Skeletal muscle cell (primary cell): ENCODE measurements at regions not wholly inside any gene's neighbourhood (a gene's known extent, or its start where the extent isn't known, plus 50 kb on each side); places are given as distances from the start of the nearest gene placed in this dataset.
"Not testable (repeated sequence)": the region's sequence is repeated elsewhere in the genome, so short reads cannot be mapped to it uniquely, and the experiment has no call there.

Experiments
- DNase-seq: peaks from one replicate; pipeline ENCODE4 v3.0.0-alpha.2; 2010; ENCODE audit warnings: low read depth
- H3K4me3 ChIP-seq: 2 replicates; pipeline ENCODE4 v1.5.1; 2011; ENCODE audit warnings: low read depth, mild to moderate bottlenecking, control low read depth, low read length, moderate library complexity

- no peak for DNase-seq
- H3K4me3 ChIP-seq, result no peak overlapping the region
These were observed 148.5 kb upstream of the WSCD1 start for GRCh38 chr17:5921512-5922282.

- no peak for DNase-seq
- no peak overlapping the region for H3K4me3 ChIP-seq
These were observed 147.7 kb upstream of the WSCD1 start for GRCh38 chr17:5922476-5922875.

- no peak overlapping the region for H3K4me3 ChIP-seq
- DNase-seq, result no peak
These were observed 140.5 kb upstream of the WSCD1 start for GRCh38 chr17:5929721-5930120.

GRCh38 chr17:5930555-5930954 lies 139.6 kb upstream of the WSCD1 start:
- H3K4me3 ChIP-seq, DNase-seq: not testable (repeated sequence)

- no peak overlapping the region for H3K4me3 ChIP-seq
- DNase-seq, result no peak
These were observed 138.6 kb upstream of the WSCD1 start for GRCh38 chr17:5931616-5932015.

GRCh38 chr17:5933430-5933829 lies 136.7 kb upstream of the WSCD1 start:
- no peak overlapping the region for H3K4me3 ChIP-seq
- no peak for DNase-seq

DNA sequence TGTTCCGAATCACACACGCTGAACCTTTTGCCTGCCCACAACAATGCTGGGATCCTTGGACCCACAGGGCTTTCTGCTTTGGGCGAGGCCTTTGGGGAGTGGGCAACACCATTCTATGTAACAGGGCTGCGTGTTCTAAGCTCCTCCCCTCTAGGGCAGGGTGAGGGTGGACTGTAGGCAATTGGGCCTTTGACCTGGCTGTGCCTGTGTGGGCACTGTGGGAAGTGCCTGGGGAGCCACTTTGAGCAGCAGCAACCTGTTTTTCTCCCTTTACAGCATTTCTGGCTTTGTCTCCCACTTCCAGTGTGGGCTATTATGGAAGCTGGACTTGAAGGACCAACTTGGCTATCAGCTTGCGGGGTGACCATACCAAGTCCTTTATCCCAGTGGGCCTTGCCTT lies 128.9 kb upstream of the WSCD1 start:
- H3K4me3 ChIP-seq, result no peak overlapping the region
- no peak for DNase-seq

DNA sequence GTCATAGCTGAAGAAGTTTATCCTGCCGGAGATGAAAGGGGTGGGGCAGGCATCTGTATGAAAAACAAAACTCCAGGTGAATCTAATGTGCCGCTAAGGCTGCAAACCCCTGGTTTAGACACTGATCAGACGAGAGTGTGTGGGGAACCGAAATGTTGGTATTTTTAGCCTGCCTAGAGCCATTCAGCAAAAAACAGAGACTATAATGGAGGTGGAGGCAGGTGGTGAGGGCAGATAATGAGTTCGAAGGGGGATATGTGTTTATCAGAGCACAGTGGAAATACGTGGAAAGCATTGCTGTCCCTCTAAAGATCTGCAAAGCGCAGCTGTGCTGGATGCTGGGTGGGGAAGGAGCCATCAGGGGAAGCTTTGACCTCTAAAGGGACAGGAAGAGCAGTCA lies 127.5 kb upstream of the WSCD1 start:
- H3K4me3 ChIP-seq, result no peak overlapping the region
- no peak for DNase-seq

DNA sequence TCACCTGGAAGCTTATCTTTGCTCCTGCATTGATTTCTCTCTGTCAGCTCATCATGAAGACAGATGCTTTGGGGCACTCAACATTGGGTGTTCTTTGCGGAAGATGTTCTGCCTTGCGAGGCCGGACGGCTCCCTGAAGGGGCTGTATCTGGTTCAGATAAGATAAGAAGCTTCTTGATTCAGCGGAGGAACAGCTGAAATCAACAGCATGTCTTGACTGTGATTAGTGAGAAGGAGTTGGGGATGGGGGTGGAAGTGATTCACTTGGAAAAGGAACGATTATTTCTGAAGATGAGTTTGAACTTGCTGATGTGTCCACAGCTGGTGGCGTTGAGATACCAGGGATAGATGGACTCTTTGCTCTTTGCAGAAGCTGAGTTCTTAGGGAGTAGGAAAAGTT lies 126.9 kb upstream of the WSCD1 start:
- no peak for DNase-seq
- H3K4me3 ChIP-seq, result no peak overlapping the region

DNA sequence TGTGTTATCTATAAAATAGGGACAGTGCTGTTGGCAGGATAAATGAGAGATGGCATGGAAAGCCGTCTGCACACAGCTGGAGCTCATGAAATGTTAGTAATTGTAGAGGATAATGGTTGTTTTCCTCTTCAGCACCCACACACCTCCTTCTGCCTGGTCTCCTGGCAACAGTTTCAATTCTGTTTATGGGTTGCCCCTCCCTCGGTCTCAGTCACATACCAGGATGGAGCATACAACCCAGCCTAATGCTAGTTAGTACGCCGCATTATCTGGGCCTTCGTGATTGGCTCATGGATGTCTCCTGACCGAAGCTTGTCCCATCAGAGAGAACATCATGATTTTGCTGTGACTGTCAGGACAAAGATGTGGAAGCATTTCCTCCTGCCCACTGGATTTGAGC lies 126.2 kb upstream of the WSCD1 start:
- DNase-seq, result no peak
- no peak overlapping the region for H3K4me3 ChIP-seq

DNA sequence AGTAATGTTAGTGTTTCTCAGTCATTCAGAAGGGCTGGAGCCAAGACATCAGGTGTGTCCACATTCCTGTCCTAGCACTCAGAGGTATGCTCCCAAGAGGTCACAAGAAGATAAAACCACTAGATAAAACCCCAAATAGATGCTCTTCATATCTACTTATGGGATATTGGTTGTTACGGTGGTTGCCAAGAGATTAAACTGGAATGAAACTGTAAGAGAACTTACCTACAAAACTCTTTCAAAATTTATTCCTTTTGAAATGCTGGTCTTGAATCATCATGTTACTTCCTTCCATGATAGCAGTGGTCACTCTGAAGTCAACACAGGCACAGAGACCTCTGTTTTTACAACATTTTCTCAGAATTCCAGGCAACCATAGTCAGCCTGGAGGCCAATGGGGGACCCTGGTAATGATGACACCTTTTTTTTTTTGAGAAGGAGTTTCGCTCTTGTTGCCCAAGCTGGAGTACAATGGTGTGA lies 122.4 kb upstream of the WSCD1 start:
- no peak overlapping the region for H3K4me3 ChIP-seq
- no peak for DNase-seq

DNA sequence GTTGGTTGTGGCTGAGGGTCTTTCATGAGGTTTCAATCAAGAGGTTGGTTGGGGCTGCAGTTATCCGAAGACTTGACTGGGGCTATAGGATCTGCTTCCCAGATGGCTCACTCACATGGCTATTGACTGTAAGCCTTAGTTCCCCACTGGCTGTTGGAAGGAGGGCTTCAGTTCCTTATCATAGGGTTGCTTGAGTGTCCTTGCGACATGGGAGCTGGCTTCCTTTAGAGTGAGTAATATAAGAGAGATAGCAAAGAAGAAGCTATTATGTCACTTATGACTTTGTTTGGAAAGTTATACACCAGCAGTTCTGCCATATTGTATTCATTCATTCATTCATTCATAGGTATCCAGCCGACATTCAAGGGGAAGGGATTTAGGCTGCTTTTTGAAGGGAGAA lies 121.4 kb upstream of the WSCD1 start:
- no peak overlapping the region for H3K4me3 ChIP-seq
- no peak for DNase-seq

DNA sequence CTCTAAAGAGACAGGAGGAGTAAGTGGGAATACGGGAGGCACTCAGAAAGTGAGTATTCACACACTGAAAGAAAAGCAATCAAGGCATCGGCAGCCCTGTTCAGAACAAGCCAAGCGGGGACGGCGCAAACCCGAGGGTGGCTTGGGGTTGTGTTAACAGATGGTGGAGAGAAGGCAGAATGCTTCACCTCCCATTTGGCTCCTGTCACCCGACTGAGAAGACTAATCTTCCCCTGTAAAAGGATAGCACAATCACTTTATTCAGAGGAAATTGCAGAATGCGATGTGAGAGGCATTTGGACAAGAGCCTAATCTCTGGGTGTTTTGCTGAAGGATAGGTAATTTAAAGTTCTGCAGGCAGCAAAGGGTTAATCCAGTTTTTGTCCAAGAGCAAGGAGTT lies 119.3 kb upstream of the WSCD1 start:
- H3K4me3 ChIP-seq, result no peak overlapping the region
- no peak for DNase-seq

DNA sequence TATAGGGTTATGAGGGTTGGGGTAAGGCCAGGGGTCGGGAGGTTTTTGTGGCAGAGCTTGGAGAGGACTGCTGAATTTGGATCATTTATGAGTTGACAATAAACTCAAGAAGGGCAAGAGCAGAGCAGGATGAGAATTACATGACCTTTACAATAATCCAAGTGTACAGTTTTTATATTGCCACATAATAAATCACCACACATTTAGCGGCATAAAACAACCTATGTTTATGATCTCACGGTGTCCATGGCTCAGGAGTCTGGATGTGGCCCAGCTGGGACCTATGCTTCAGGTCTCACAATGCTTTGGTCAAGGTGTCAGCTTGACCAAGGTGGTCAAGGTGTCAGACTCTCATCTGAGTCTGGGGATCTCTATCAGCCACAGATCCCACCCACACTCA lies 118.3 kb upstream of the WSCD1 start:
- DNase-seq, result no peak
- H3K4me3 ChIP-seq, result no peak overlapping the region

GRCh38 chr17:5952518-5952917 lies 117.7 kb upstream of the WSCD1 start:
- no peak overlapping the region for H3K4me3 ChIP-seq
- no peak for DNase-seq

DNA sequence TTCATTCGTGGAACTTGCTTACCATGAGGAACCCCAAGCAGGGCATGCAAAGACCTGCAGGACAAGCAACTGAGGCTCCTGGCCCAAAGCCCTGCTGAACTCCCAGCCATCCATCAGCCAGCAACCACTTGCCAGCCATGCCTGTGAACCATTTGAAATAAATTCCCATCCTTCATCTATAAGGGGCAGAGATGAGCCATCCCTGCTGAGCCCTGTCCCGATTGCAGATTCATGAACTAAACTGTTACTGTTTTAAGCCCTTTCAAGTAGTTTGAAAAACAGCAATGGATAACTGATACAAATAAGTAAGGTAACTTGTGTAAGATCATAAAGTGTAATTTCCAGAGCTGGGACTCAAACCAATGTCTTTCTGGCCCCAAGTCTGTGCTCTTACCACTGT lies 114.4 kb upstream of the WSCD1 start:
- H3K4me3 ChIP-seq, result no peak overlapping the region
- no peak for DNase-seq

DNA sequence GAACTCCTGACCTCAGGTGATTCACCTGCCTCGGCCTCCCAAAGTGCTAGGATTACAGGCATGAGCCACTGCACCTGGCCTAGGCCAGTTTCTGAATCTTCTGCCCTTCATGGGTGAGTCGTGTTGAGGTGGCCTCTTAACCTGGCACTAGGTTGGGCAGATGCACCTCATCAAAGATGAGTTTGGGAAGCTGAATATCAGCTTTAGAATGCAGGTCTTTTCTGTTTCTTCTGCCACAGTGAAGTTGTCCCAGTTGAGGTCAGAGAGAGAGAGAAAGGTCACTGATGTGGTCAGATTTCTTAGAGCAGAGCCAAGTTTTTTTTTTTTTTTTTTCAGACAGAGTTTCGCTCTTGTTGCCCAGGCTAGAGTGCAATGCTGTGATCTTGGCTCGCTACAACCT lies 111.3 kb upstream of the WSCD1 start:
- DNase-seq, result no peak
- no peak overlapping the region for H3K4me3 ChIP-seq

DNA sequence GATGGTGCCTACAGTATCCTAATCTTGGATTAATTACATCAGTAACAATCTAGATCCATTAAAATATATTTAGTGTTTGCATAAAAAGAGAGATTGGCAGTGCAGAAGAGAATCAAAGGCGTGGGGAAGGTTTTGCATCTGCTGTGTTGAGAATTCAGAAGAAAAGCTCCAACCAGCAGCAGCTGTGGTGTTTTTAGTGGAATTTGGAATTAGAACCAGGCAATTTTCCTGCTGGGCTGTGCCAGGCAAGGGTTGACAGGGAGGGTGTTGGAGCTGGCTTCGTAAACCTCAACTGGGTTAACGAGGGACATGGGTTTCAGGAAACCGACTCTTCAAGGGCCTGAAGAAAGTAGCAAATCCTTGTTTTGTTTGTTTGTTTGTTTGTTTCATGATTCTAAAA lies 107.8 kb upstream of the WSCD1 start:
- DNase-seq, result no peak
- H3K4me3 ChIP-seq, result no peak overlapping the region

DNA sequence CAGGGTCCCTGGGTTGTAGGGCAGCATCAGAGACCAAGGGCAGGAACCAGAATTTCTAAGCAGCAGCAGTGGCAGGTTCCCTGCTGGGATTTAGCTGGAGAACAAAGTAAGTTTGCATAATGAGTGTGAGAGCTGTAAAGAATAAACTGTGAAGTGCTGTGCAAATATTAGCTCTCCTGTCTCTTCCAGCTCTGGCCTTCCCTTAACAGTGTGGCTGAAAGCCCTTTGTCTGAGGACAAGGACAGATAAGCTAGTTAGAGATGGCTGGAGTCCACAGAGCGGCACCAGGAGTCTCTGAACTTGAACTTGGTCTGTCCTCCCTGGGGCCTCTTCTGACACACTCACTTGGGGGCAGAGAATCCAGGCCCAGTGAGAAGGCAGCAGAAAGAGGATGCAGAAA lies 98.2 kb upstream of the WSCD1 start:
- no peak overlapping the region for H3K4me3 ChIP-seq

GRCh38 chr17:5973410-5973809 lies 96.8 kb upstream of the WSCD1 start:
- DNase-seq, result no peak
- no peak overlapping the region for H3K4me3 ChIP-seq

More for the DNA sequence above, 98.2 kb upstream of the WSCD1 start:
- no peak for DNase-seq

DNA sequence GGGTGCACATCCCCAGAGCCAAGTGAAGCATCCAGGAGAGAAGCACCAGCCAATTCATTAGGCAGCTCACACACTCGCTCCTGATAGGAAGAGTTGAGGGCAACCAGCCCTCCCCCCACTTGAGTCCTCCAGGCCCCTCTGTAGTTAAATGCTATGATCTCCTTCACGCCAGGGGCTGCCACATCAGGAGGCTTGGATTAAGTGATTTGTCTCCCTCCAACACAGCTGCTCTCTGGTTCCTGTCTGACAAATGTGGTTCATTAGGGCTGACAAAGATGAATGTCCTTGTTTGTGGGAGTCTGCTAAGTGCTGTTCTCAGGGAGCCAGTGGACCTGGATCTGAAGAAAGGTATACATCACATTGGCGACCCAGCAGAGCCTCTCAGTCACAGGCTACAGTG lies 94.5 kb upstream of the WSCD1 start:
- H3K4me3 ChIP-seq, result no peak overlapping the region
- no peak for DNase-seq

DNA sequence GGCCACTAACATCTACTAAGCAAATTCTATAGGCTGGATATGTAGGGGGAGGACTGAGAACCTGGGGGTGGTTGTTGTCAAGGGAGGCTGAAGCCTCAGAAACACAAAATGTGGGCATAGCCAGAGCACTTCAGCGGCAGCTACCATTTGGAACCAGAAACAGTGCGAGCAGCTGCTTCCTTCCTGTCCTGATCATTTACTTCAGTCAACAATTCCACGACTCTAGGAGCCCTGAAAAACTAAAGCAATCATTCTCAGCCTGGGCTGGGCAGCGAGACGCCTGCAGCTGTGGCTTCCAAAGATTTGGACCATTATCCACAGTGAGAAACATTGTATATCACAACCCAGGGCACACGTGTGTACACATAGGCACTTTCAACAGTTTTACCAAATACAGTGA lies 93.9 kb upstream of the WSCD1 start:
- H3K4me3 ChIP-seq, result no peak overlapping the region
- no peak for DNase-seq
